GM21390 (cell line): ENCODE measurements at regions not wholly inside any gene's neighbourhood (a gene's known extent, or its start where the extent isn't known, plus 50 kb on each side); places are given as distances from the start of the nearest gene placed in this dataset.

Experiments used
- ATAC-seq: cut with Tn5 transposase; IDR thresholded peaks from one replicate; pipeline ENCODE4 v1.9.1; 2021; ENCODE audit not compliant: unreplicated experiment

- no peak for ATAC-seq
Observed at GRCh38 chr3:168186293-168186983, 90.7 kb upstream of the GOLIM4 start.

DNA sequence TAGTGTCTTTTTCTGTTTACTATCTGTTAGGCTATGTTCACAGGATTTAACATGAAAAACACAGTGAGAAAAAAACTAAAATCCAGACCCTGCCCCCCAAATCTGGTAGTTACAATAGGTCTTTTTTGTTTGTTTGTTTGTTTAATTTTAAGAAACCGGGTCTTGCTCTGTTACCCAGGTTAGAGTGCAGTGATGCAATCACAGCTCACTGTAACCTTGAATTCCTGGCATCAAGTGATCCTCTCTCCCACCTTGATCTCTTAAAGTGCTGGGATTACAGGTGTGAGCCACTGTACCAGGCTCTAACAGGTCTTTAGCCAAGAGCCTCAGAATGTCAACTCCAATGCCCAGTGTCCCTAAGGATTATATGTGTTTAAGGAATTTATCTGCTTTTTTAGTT, 88.0 kb upstream of the GOLIM4 start:
- no peak for ATAC-seq

GRCh38 chr3:168168743-168169142, 73.0 kb upstream of the GOLIM4 start:
- ATAC-seq = no peak

DNA sequence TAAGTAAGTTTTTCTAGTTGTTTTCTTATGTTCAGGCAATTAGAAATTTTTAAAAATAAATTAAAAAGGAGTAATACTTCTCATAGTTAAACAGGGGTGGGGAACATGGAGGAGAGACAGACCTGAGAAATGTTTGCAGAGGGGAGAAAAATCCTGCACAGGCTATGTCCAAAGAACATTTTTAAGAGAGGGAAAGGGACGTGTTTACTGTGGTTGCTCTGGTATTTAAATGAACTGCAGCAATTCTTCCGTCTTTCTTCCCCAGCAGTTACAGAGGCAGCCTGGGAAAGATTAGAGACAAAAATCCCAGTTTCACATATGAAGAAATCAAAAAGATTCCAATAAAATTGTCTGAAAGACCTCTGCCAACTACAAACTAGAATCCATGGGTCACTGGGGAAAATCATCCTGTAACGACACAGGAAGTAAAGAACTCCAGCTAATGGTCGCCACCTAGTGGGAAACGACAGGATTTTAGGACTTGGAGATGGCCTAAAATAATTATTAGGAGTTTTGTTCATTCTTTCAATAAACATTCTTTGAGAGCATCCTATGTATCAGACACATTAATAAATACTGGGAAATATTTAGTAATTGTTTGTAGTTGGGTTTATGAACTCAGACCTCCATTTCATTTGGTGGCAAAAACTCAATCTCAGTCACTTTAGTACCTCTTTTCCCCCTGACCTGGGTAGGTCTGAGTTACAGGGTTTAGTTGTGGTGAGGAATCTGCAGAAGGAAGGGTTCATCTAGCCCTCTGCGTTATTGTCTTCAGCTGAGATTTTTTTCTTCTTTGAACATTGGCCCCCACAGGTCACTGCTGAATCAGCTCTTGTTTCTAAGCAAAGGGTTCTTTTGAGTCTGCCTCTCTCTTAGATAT, 69.9 kb upstream of the GOLIM4 start:
- ATAC-seq = peak; percentile 73

- ATAC-seq = no peak
Observed at GRCh38 chr3:168162172-168162571, 66.4 kb upstream of the GOLIM4 start.

DNA sequence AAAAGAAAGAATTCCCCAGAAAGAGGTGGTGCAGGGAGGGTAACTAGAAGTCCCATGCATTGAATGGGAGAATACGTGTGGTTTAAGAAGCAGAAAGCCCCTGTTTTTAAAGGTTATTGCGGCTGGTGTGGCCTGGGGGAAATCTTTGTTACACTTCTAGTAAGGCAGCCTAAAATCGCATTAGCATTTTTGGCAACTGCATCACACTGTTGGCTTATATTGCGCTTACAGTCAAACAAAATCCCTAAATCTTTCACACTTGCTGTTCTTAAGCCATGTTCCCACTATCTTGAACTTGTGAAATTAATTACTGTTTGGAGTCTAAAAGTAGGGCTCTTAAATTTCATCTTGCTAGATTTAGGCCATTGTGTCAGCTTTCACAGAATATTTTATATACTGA, 66.0 kb upstream of the GOLIM4 start:
- ATAC-seq = no peak

GRCh38 chr3:168157903-168158302, 62.2 kb upstream of the GOLIM4 start:
- ATAC-seq = no peak

DNA sequence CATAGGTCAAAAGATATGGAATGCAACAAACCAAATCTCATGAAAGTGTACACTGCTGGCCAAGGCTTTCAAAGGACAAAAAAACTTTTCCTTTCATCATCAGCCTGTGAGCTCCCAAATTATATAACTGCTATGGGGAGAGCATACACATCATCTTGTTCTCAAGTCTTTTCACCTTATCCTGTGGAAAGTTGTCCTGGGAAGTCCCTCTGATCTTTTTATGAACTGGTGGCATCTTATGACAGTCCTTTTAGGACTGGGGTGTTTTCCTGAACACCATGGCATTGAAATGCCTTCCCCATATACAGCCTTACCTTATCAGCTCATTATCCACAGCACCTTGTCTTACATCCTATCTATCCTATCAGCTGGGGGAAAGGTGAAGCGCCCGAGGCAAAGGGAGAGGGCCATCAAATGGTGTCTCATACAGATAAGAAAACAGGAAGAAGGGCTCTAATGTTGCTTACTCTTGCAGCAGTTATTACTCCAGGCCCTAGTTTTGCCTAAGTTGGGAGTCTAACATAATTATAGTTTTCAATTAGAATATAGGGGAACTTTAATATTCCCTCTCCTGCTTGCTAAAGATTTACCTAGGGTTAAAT, 61.5 kb upstream of the GOLIM4 start:
- no peak for ATAC-seq

GRCh38 chr3:168156479-168156878, 60.8 kb upstream of the GOLIM4 start:
- ATAC-seq = no peak

DNA sequence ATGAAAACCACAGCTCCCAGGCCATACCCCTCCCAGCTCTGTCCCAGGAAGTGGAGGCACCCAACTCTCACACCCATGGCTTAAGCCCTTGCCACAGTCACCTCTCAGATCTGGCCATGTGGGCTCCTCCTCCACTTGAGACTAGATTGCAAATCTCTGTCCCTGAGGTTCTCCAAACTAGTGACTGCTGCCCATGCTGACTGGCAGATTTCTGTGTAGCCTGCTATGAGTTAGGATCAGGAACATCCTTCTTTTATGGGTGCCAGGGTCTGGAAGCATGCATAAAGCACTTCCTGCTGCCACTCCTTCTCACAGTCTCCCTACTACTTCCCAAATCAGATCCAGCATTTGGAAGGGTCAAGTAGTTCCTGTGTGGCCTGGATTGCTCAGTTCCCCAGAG, 59.6 kb upstream of the GOLIM4 start:
- no peak for ATAC-seq

GRCh38 chr3:168154089-168154488, 58.4 kb upstream of the GOLIM4 start:
- no peak for ATAC-seq

DNA sequence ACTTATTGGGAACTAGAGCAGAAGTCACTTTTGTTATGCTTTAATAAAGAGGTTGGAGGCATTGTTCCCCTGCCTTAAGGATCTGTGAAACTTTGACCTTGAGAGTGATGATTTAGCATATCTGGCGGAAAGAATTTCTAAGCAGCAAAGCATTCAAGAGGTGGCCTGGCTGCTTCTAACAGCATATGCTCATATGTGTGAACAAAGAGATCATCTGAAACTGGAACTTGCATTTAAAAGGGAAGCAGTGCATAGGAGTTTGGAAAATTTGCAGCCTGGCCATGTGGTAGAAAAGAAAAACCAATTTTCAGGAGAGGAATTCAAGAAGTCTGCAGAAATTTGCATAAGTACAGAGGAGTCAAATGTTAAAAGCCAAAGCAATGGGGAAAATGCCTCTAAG, 56.4 kb upstream of the GOLIM4 start:
- no peak for ATAC-seq
